SK-N-SH treated with all-trans-retinoic acid at 6 μM for 48 hours (cell line): ENCODE measurements at regions not wholly inside any gene's neighbourhood (a gene's known extent, or its start where the extent isn't known, plus 50 kb on each side); places are given as distances from the start of the nearest gene placed in this dataset.
"Not testable (repeated sequence)": the region's sequence is repeated elsewhere in the genome, so short reads cannot be mapped to it uniquely, and the experiment has no call there.

Experiments
- ATAC-seq: fragments of 200-7000 bp; cut with Tn5 transposase; 3 replicates; pipeline ENCODE4 v1.9.1; 2020; ENCODE audit warnings: mild to moderate bottlenecking, moderate library complexity
- ARNTL ChIP-seq: fragments of 450-650 bp; formaldehyde crosslinking; IDR thresholded peaks from 2 replicates; pipeline ENCODE4 v1.5.0; 2020; ENCODE audit warnings: low read depth, mild to moderate bottlenecking, moderate library complexity, borderline replicate concordance
- BACH2 ChIP-seq: fragments of 250-450 bp; sonication (Bioruptor Pico); IDR thresholded peaks from 2 replicates; pipeline ENCODE4 v1.9.0; 2021; ENCODE audit warnings: mild to moderate bottlenecking, borderline replicate concordance
- CREB5 ChIP-seq: fragments of 250-450 bp; sonication (Bioruptor Pico); IDR thresholded peaks from 2 replicates; pipeline ENCODE4 v1.5.1; 2020; ENCODE audit warnings: low read depth, mild to moderate bottlenecking, moderate library complexity
- CSDC2 ChIP-seq: fragments of 250-450 bp; sonication (Bioruptor Pico); IDR thresholded peaks from 2 replicates; pipeline ENCODE4 v1.5.0; 2020; ENCODE audit warnings: mild to moderate bottlenecking, moderate library complexity
- ESRRG ChIP-seq: fragments of 250-450 bp; sonication (Bioruptor Pico); IDR thresholded peaks from 2 replicates; pipeline ENCODE4 v1.6.1; 2021; ENCODE audit warnings: mild to moderate bottlenecking
- GLIS3 ChIP-seq: fragments of 250-450 bp; sonication (Bioruptor Pico); IDR thresholded peaks from 2 replicates; pipeline ENCODE4 v1.5.0; 2020; ENCODE audit warnings: mild to moderate bottlenecking, moderate library complexity
- ISL1 ChIP-seq: fragments of 250-450 bp; sonication (Bioruptor Pico); IDR thresholded peaks from 2 replicates; pipeline ENCODE4 v2.1.2; 2022; ENCODE audit warnings: mild to moderate bottlenecking, moderate library complexity
- OSR1 ChIP-seq: fragments of 250-450 bp; sonication (Bioruptor Pico); IDR thresholded peaks from 2 replicates; pipeline ENCODE4 v1.8.0; 2022; ENCODE audit warnings: moderate library complexity, mild to moderate bottlenecking, inconsistent platforms
- RARB ChIP-seq: fragments of 250-450 bp; sonication (Bioruptor Pico); IDR thresholded peaks from 2 replicates; pipeline ENCODE4 v1.8.0; 2021; ENCODE audit warnings: mild to moderate bottlenecking, moderate library complexity
- SNAI2 ChIP-seq: fragments of 250-450 bp; sonication (Bioruptor Pico); IDR thresholded peaks from 2 replicates; pipeline ENCODE4 v1.5.0; 2020; ENCODE audit warnings: mild to moderate bottlenecking, moderate library complexity
- TCF4 ChIP-seq: fragments of 250-450 bp; sonication (Bioruptor Pico); IDR thresholded peaks from 2 replicates; pipeline ENCODE4 v1.8.0; 2021; ENCODE audit warnings: mild to moderate bottlenecking, moderate library complexity, borderline replicate concordance
- TOX ChIP-seq: fragments of 250-450 bp; sonication (Bioruptor Pico); IDR thresholded peaks from 2 replicates; pipeline ENCODE4 v1.8.0; 2021; ENCODE audit warnings: mild to moderate bottlenecking, moderate library complexity, borderline replicate concordance
- ZC3H10 ChIP-seq: fragments of 250-450 bp; sonication (Bioruptor Pico); IDR thresholded peaks from 2 replicates; pipeline ENCODE4 v1.5.1; 2021; ENCODE audit warnings: mild to moderate bottlenecking, moderate library complexity
- ZFP3 ChIP-seq: fragments of 250-450 bp; sonication (Bioruptor Pico); IDR thresholded peaks from 2 replicates; pipeline ENCODE4 v1.5.0; 2020; ENCODE audit warnings: mild to moderate bottlenecking, moderate library complexity
- ZFP30 ChIP-seq: fragments of 450-650 bp; formaldehyde crosslinking; IDR thresholded peaks from 2 replicates; pipeline ENCODE4 v1.5.0; 2022; ENCODE audit warnings: mild to moderate bottlenecking, moderate library complexity
- ZNF565 ChIP-seq: fragments of 450-650 bp; formaldehyde crosslinking; conservative IDR thresholded peaks from 2 replicates; pipeline ENCODE4 v1.5.0; 2020; ENCODE audit warnings: low read depth, mild to moderate bottlenecking, moderate library complexity
- ZNF70 ChIP-seq: fragments of 450-650 bp; formaldehyde crosslinking; IDR thresholded peaks from 2 replicates; pipeline ENCODE4 v1.5.0; 2020; ENCODE audit warnings: mild to moderate bottlenecking, moderate library complexity
- ZNF8 ChIP-seq: fragments of 450-650 bp; formaldehyde crosslinking; IDR thresholded peaks from 2 replicates; pipeline ENCODE4 v1.5.0; 2020; ENCODE audit warnings: mild to moderate bottlenecking, moderate library complexity
- TF ChIP-seq, protein P1 (sequence below): fragments of 250-450 bp; sonication (Bioruptor Pico); IDR thresholded peaks from 2 replicates; pipeline ENCODE4 v1.8.0; 2021; ENCODE audit warnings: low read depth, mild to moderate bottlenecking, moderate library complexity, borderline replicate concordance
- TF ChIP-seq, protein P2 (sequence below): fragments of 250-450 bp; sonication (Bioruptor Pico); IDR thresholded peaks from 2 replicates; pipeline ENCODE4 v1.5.0; 2020; ENCODE audit warnings: mild to moderate bottlenecking, moderate library complexity
- TF ChIP-seq, protein P3 (sequence below): fragments of 250-450 bp; sonication (Bioruptor Pico); IDR thresholded peaks from 2 replicates; pipeline ENCODE4 v1.5.1; 2021; ENCODE audit warnings: mild to moderate bottlenecking, moderate library complexity
- TF ChIP-seq, protein P4 (sequence below): fragments of 250-450 bp; sonication (Bioruptor Pico); IDR thresholded peaks from 2 replicates; pipeline ENCODE4 v1.8.0; 2020; ENCODE audit warnings: mild to moderate bottlenecking, moderate library complexity, borderline replicate concordance

DNA sequence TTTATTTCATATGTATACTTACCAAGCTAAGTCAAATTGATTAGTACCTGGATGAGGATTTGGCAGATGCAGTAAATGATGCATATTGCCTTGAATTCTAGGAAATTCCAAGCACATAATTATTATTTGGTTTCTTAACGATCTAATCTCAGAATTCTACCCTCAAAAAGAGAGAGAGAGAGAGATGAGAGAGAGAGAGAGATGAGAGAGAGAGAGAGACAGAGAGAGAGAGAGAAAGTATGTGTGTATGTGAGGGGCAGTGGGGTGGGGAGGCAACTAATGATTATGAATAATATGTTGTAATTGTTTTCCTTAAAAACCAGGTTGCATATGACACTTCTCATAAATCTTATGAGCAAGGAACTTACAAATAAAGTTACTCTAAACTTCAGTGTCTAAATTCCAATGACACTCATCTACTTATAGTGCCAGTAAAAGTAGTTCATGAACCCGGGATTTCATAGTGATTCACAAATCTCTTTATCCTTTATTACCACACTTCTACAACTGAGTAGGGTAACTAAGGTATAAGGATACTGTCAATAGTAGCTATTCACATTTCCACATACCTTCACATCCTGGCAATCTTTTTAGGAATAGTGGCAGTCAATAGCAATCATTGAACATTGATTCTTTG lies 60.5 kb upstream of the EDIL3 start:
- no peak for ATAC-seq
- TF ChIP-seq, protein P1, sequence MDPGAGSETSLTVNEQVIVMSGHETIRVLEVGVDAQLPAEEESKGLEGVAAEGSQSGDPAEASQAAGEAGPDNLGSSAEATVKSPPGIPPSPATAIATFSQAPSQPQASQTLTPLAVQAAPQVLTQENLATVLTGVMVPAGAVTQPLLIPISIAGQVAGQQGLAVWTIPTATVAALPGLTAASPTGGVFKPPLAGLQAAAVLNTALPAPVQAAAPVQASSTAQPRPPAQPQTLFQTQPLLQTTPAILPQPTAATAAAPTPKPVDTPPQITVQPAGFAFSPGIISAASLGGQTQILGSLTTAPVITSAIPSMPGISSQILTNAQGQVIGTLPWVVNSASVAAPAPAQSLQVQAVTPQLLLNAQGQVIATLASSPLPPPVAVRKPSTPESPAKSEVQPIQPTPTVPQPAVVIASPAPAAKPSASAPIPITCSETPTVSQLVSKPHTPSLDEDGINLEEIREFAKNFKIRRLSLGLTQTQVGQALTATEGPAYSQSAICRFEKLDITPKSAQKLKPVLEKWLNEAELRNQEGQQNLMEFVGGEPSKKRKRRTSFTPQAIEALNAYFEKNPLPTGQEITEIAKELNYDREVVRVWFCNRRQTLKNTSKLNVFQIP (CRISPR knock-in tag): no peak
- TF ChIP-seq ZC3H10 (CRISPR knock-in tag): no peak
- TF ChIP-seq ZFP3 (CRISPR knock-in tag): no peak
- TF ChIP-seq BACH2: no peak
- TF ChIP-seq TCF4 (CRISPR knock-in tag): no peak
- no peak for TF ChIP-seq ESRRG (CRISPR knock-in tag)
- TF ChIP-seq, protein P2, sequence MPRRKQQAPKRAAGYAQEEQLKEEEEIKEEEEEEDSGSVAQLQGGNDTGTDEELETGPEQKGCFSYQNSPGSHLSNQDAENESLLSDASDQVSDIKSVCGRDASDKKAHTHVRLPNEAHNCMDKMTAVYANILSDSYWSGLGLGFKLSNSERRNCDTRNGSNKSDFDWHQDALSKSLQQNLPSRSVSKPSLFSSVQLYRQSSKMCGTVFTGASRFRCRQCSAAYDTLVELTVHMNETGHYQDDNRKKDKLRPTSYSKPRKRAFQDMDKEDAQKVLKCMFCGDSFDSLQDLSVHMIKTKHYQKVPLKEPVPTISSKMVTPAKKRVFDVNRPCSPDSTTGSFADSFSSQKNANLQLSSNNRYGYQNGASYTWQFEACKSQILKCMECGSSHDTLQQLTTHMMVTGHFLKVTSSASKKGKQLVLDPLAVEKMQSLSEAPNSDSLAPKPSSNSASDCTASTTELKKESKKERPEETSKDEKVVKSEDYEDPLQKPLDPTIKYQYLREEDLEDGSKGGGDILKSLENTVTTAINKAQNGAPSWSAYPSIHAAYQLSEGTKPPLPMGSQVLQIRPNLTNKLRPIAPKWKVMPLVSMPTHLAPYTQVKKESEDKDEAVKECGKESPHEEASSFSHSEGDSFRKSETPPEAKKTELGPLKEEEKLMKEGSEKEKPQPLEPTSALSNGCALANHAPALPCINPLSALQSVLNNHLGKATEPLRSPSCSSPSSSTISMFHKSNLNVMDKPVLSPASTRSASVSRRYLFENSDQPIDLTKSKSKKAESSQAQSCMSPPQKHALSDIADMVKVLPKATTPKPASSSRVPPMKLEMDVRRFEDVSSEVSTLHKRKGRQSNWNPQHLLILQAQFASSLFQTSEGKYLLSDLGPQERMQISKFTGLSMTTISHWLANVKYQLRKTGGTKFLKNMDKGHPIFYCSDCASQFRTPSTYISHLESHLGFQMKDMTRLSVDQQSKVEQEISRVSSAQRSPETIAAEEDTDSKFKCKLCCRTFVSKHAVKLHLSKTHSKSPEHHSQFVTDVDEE (CRISPR knock-in tag): no peak
- TF ChIP-seq CSDC2 (CRISPR knock-in tag): no peak
- no peak for TF ChIP-seq TOX (CRISPR knock-in tag)
- TF ChIP-seq SNAI2: no peak
- no peak for TF ChIP-seq CREB5 (CRISPR knock-in tag)
- no peak for TF ChIP-seq ARNTL (CRISPR knock-in tag)
- TF ChIP-seq ZFP30: no peak
- TF ChIP-seq GLIS3: no peak
- TF ChIP-seq, protein P3, sequence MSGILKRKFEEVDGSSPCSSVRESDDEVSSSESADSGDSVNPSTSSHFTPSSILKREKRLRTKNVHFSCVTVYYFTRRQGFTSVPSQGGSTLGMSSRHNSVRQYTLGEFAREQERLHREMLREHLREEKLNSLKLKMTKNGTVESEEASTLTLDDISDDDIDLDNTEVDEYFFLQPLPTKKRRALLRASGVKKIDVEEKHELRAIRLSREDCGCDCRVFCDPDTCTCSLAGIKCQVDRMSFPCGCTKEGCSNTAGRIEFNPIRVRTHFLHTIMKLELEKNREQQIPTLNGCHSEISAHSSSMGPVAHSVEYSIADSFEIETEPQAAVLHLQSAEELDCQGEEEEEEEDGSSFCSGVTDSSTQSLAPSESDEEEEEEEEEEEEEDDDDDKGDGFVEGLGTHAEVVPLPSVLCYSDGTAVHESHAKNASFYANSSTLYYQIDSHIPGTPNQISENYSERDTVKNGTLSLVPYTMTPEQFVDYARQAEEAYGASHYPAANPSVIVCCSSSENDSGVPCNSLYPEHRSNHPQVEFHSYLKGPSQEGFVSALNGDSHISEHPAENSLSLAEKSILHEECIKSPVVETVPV (CRISPR knock-in tag): no peak
- no peak for TF ChIP-seq ZNF8 (CRISPR knock-in tag)
- TF ChIP-seq OSR1: no peak

DNA sequence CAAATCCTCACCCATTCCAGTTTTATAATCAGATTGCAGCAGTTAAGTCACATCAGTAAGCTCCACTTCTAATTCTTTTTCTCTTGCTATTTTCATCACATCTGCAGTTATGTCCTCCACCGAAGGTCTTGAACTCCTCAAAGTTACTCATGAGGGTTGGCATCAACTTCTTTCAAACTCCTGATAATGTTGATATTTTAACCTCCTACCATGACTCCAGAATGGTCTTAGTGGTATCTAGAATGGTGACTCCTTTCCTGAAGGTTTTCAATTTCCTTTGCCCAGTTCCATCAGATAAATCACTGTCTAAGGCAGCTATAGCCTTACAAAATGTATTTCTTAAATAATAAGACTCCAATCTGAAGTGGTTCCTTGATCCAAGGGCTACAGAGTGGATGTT lies 53.8 kb upstream of the EDIL3 start:
- no peak for TF ChIP-seq ESRRG (CRISPR knock-in tag)
- no peak for ATAC-seq

GRCh38 chr5:84437673-84438315 lies 53.1 kb upstream of the EDIL3 start:
- no peak for TF ChIP-seq ZFP30
- TF ChIP-seq OSR1: no peak
- TF ChIP-seq RARB (CRISPR knock-in tag): no peak
- no peak for TF ChIP-seq ISL1 (CRISPR knock-in tag)
- TF ChIP-seq, protein P3 (CRISPR knock-in tag): no peak
- no peak for TF ChIP-seq SNAI2
- no peak for TF ChIP-seq ZNF70 (CRISPR knock-in tag)
- ATAC-seq: peak; percentile 95

DNA sequence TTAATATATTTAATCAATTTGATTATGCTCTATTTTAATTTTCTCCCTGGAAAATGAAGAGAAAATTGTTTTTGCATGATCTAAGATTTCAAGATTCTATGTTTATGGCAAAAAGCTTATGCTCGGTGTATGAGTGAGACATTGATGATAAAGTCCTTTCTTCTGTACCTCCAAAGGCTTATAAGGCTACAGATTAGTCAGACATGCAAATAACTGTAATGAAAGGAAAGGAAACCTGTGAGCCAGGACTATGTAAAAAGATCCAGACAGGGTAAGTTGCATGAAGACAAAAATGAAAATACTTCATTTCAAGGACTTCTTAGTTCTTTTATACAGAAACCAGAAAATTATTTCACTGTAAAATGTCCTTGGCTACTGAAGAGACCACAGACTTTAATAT lies 52.2 kb upstream of the EDIL3 start:
- TF ChIP-seq ZNF565 (CRISPR knock-in tag) (no peak), RARB (CRISPR knock-in tag) (no peak)
- TF ChIP-seq, protein P4, sequence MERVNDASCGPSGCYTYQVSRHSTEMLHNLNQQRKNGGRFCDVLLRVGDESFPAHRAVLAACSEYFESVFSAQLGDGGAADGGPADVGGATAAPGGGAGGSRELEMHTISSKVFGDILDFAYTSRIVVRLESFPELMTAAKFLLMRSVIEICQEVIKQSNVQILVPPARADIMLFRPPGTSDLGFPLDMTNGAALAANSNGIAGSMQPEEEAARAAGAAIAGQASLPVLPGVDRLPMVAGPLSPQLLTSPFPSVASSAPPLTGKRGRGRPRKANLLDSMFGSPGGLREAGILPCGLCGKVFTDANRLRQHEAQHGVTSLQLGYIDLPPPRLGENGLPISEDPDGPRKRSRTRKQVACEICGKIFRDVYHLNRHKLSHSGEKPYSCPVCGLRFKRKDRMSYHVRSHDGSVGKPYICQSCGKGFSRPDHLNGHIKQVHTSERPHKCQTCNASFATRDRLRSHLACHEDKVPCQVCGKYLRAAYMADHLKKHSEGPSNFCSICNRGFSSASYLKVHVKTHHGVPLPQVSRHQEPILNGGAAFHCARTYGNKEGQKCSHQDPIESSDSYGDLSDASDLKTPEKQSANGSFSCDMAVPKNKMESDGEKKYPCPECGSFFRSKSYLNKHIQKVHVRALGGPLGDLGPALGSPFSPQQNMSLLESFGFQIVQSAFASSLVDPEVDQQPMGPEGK (CRISPR knock-in tag): no peak
- TF ChIP-seq, protein P1 (CRISPR knock-in tag): no peak
- ATAC-seq: no peak

GRCh38 chr5:84435861-84436346 lies 51.2 kb upstream of the EDIL3 start:
- ATAC-seq: not testable (repeated sequence)
